Osteoblast (primary cell): ENCODE measurements at regions not wholly inside any gene's neighbourhood (a gene's known extent, or its start where the extent isn't known, plus 50 kb on each side); places are given as distances from the start of the nearest gene placed in this dataset.
A peak's percentile ranks its signal among the peaks of the same experiment; 100 is the strongest.

Source experiments
- DNase-seq: peaks from one replicate; pipeline ENCODE4 v3.0.0; 2011; ENCODE audit warnings: low spot score, mixed read lengths; ENCODE audit not compliant: insufficient read length; ENCODE audit errors: missing footprints
- H2AFZ ChIP-seq: 2 replicates; pipeline ENCODE4 v1.6.0; 2011; ENCODE audit warnings: mild to moderate bottlenecking, low read length
- H3K27ac ChIP-seq: 2 replicates; pipeline ENCODE4 v1.5.1; 2011; ENCODE audit warnings: mild to moderate bottlenecking, low read depth, low read length, moderate library complexity
- H3K27me3 ChIP-seq: 2 replicates; pipeline ENCODE4 v1.6.0; 2012; ENCODE audit warnings: mild to moderate bottlenecking, control low read depth, inconsistent platforms, low read length, moderate library complexity; ENCODE audit not compliant: insufficient read depth
- H3K36me3 ChIP-seq: 2 replicates; pipeline ENCODE4 v1.5.1; 2011; ENCODE audit warnings: mild to moderate bottlenecking, low read length, control low read depth, moderate library complexity; ENCODE audit not compliant: insufficient read depth
- H3K4me1 ChIP-seq: 2 replicates; pipeline ENCODE4 v1.5.1; 2011; ENCODE audit warnings: mild to moderate bottlenecking, low read length, control low read depth, moderate library complexity; ENCODE audit not compliant: insufficient read depth
- H3K4me2 ChIP-seq: 2 replicates; pipeline ENCODE4 v1.6.0; 2011; ENCODE audit warnings: mild to moderate bottlenecking, low read length; ENCODE audit not compliant: insufficient read depth
- H3K4me3 ChIP-seq: fragments of 200-600 bp; sonication (generic); 3 replicates; pipeline ENCODE4 v1.5.1; 2012; ENCODE audit warnings: mild to moderate bottlenecking, low read length, inconsistent platforms; ENCODE audit not compliant: insufficient read depth
- H3K79me2 ChIP-seq: 2 replicates; pipeline ENCODE4 v1.6.0; 2012; ENCODE audit warnings: mild to moderate bottlenecking, low read length, control low read depth, inconsistent platforms; ENCODE audit not compliant: insufficient read depth
- H3K9me3 ChIP-seq: 2 replicates; pipeline ENCODE4 v1.5.1; 2011; ENCODE audit warnings: low read depth, low read length, control low read depth
- H4K20me1 ChIP-seq: 2 replicates; pipeline ENCODE4 v1.6.0; 2012; ENCODE audit warnings: mild to moderate bottlenecking, low read length, control low read depth; ENCODE audit not compliant: insufficient read depth
- CTCF ChIP-seq: IDR thresholded peaks from 2 replicates; pipeline ENCODE4 v1.5.1; 2011; ENCODE audit warnings: mild to moderate bottlenecking, low read depth, low read length, moderate library complexity; ENCODE audit errors: extremely low read depth

GRCh38 chr3:82495655-82496054, 734.2 kb upstream of the GBE1 start:
- H3K79me2 ChIP-seq, result no peaks in the 10 kb centered on the region
- no peaks in the 10 kb centered on the region for H3K4me1 ChIP-seq
- no peak for DNase-seq

GRCh38 chr3:82494977-82495489, 733.6 kb upstream of the GBE1 start:
- Histone ChIP-seq H4K20me1 (no peaks in the 10 kb centered on the region), H3K79me2 (no peaks in the 10 kb centered on the region), H3K4me3 (no peak overlapping the region), H3K4me1 (no peaks in the 10 kb centered on the region), H3K27me3 (no peaks in the 10 kb centered on the region), H3K27ac (no peak overlapping the region), H3K36me3 (no peaks in the 10 kb centered on the region), H2AFZ (no peak overlapping the region), H3K4me2 (no peak overlapping the region), H3K9me3 (peaks cover 8% of the 10 kb centered on the region)
- peak; percentile 41 for DNase-seq
- no peak for TF ChIP-seq CTCF

More at GRCh38 chr3:82495655-82496054, 734.2 kb upstream of the GBE1 start:
- Histone ChIP-seq H3K9me3 (peaks cover 7% of the 10 kb centered on the region), H3K4me3 (no peak overlapping the region), H2AFZ (no peak overlapping the region), H3K4me2 (no peak overlapping the region), H3K27ac (no peak overlapping the region), H4K20me1 (no peaks in the 10 kb centered on the region), H3K27me3 (no peaks in the 10 kb centered on the region), H3K36me3 (no peaks in the 10 kb centered on the region)
- no peak for TF ChIP-seq CTCF

- no peak for TF ChIP-seq CTCF
- H2AFZ ChIP-seq, result no peak overlapping the region
- no peaks in the 10 kb centered on the region for H4K20me1 ChIP-seq
- DNase-seq, result no peak
- H3K4me2 ChIP-seq, result no peak overlapping the region
- H3K27ac ChIP-seq, result no peak overlapping the region
- no peaks in the 10 kb centered on the region for H3K79me2 ChIP-seq
- no peak overlapping the region for H3K4me3 ChIP-seq
- H3K27me3 ChIP-seq, result no peaks in the 10 kb centered on the region
- H3K4me1 ChIP-seq, result no peaks in the 10 kb centered on the region
- no peaks in the 10 kb centered on the region for H3K36me3 ChIP-seq
- peaks cover 10% of the 10 kb centered on the region for H3K9me3 ChIP-seq
Measured at GRCh38 chr3:82493858-82494257, 732.4 kb upstream of the GBE1 start.

- H3K4me3 ChIP-seq, result no peak overlapping the region
- no peak overlapping the region for H3K27ac ChIP-seq
- H3K79me2 ChIP-seq, result no peaks in the 10 kb centered on the region
- no peaks in the 10 kb centered on the region for H3K4me1 ChIP-seq
- DNase-seq, result peak; percentile 1
- no peak overlapping the region for H3K4me2 ChIP-seq
- TF ChIP-seq CTCF, result no peak
- no peaks in the 10 kb centered on the region for H4K20me1 ChIP-seq
- no peaks in the 10 kb centered on the region for H3K9me3 ChIP-seq
- no peaks in the 10 kb centered on the region for H3K36me3 ChIP-seq
- H3K27me3 ChIP-seq, result no peaks in the 10 kb centered on the region
- no peak overlapping the region for H2AFZ ChIP-seq
Measured at GRCh38 chr3:82475306-82475705, 713.9 kb upstream of the GBE1 start.
